Adrenal gland (tissue), 9 donors: ENCODE measurements at regions not wholly inside any gene's neighbourhood (a gene's known extent, or its start where the extent isn't known, plus 50 kb on each side); places are given as distances from the start of the nearest gene placed in this dataset.
"Not testable (repeated sequence)": the region's sequence is repeated elsewhere in the genome, so short reads cannot be mapped to it uniquely, and the experiment has no call there.

Source experiments
- DNase-seq, 7 donors: peaks; one replicate each; pipeline ENCODE4 v3.0.0-alpha.2; 2019 to 2020
- H3K27ac ChIP-seq, 5 donors: fragments of 200-600 bp; sonication (generic) in 4 of 5; 1 replicate in 3 of 5; 2 replicates in 2 of 5; pipeline versions ENCODE4 v1.5.1 to v1.8.0; 2016 to 2020; ENCODE audit warnings: mild to moderate bottlenecking in 1 of 5
- H3K27me3 ChIP-seq: fragments of 200-600 bp; 2 replicates; pipeline ENCODE4 v1.8.0; 2021
- H3K36me3 ChIP-seq, 2 donors: fragments of 200-600 bp; replicated peaks in 1 of 2; 1 replicate in 1 of 2; 2 replicates in 1 of 2; pipeline versions ENCODE4 v1.5.1 to v1.8.0; 2018 to 2022
- H3K4me1 ChIP-seq, 2 donors: fragments of 200-600 bp; replicated peaks in 1 of 2; 1 replicate in 1 of 2; 2 replicates in 1 of 2; pipeline versions ENCODE4 v1.5.1 to v1.8.0; 2018 to 2021
- H3K4me3 ChIP-seq, 4 donors: fragments of 200-600 bp; sonication (generic) in 3 of 4; one replicate each; pipeline ENCODE4 v1.5.1; 2016 to 2018
- H3K9me3 ChIP-seq, 3 donors: fragments of 200-600 bp; sonication (generic) in 1 of 3; replicated peaks in 1 of 3; 1 replicate in 2 of 3; 2 replicates in 1 of 3; pipeline versions ENCODE4 v1.5.1 to v1.8.0; 2016 to 2021
- POLR2A ChIP-seq, 2 donors: fragments of 450-650 bp; IDR thresholded peaks; one replicate each; pipeline ENCODE4 v1.6.1; 2017; ENCODE audit warnings: antibody characterized with exemption in 2 of 2, mild to moderate bottlenecking in 2 of 2, moderate library complexity in 1 of 2
- WGBS, 4 donors: extraction: QIAGEN DNeasy Blood & Tissue Kit in 2 of 4; methylation state at CpG; one replicate each; pipeline versions ENCODE4 v1.1.5 to v1.1.7; 2013 to 2017; 5-methylcytosine and 5-hydroxymethylcytosine counted together
- intact Hi-C, 2 donors: fragments of 100-400 bp; cut with DNase I; formaldehyde crosslinking; loops; one replicate each; pipeline versions ENCODE4 v1.14.1 to v1.15.0; 2022 to 2023
- TF ChIP-seq, protein P1 (sequence below), 6 experiments: fragments of 450-650 bp in 4 of 6; fragments of 200-600 bp in 2 of 6; sonication (generic) in 1 of 6; IDR thresholded peaks; 1 replicate in 5 of 6; 2 replicates in 1 of 6; pipeline versions ENCODE4 v1.5.1 to v1.8.0; 2016 to 2021; ENCODE audit warnings: antibody characterized with exemption in 6 of 6, mild to moderate bottlenecking in 2 of 6, moderate library complexity in 1 of 6
- donor health status: healthy with polysubstance abuse.
- donor health status: Bipolar disorder and iron deficiency.
- donor health status: DM: yes; HTN: yes; CAD: no.
- donor health status: DM: no; HTN: no; CAD: no.
- donor health status: DM: no; HTN: no; CAD: no.

DNA sequence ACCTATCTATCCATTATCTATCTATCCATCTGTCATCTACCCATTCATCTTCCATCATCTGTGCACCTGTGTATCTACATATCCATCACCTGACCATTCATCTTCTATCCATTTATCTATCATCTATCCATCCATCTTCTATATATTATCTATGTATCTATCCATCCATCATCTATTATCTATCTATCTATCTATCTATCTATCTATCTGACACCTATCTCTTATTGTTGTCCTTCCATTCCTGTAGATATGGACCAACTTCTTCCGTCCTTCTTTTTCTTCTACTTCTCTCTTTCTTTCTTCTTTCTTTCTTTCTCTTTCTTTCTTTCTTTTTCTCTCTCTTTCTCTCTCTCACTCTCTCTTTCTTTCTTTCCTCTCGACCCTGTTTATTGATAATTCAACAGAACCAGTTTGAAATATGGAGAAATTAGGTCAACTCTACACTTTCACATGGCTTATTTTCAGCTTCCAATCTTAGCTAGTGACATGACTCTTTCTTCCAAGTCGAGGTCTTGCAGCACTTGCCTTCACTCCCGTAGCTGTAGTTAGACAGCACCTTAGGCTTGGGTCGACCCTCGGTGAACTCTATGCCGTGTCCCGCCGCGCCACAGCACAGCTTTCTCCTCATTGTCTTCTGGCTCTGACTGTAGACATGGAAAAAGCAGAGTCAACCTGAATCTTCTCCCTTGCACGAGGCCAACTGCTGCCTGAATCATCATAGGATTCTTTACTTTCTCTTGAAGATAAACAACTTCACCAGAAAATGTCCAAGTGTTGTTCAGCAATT, 110.4 kb upstream of the EXOC2 start:
- Histone ChIP-seq H3K27ac (no peak overlapping the region), H3K4me1 (no peaks in the 10 kb centered on the region), H3K27me3 (no peaks in the 10 kb centered on the region), H3K4me3 (no peak overlapping the region), H3K36me3 (no peaks in the 10 kb centered on the region), H3K9me3 (no peaks in the 10 kb centered on the region)
- 79 to 90% (median 85%) methylated on average over 11 of the region's 11 CpGs for WGBS, 4 donors
- TF ChIP-seq, protein P1, sequence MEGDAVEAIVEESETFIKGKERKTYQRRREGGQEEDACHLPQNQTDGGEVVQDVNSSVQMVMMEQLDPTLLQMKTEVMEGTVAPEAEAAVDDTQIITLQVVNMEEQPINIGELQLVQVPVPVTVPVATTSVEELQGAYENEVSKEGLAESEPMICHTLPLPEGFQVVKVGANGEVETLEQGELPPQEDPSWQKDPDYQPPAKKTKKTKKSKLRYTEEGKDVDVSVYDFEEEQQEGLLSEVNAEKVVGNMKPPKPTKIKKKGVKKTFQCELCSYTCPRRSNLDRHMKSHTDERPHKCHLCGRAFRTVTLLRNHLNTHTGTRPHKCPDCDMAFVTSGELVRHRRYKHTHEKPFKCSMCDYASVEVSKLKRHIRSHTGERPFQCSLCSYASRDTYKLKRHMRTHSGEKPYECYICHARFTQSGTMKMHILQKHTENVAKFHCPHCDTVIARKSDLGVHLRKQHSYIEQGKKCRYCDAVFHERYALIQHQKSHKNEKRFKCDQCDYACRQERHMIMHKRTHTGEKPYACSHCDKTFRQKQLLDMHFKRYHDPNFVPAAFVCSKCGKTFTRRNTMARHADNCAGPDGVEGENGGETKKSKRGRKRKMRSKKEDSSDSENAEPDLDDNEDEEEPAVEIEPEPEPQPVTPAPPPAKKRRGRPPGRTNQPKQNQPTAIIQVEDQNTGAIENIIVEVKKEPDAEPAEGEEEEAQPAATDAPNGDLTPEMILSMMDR (IDR thresholded peaks at IDR 0.05), result no peak
- no peak for TF ChIP-seq POLR2A (IDR thresholded peaks at IDR 0.05)
- intact Hi-C loops, result loop anchor here in 1 of 2 donors (5.0 kb wide), 1 partner anchor 589 kb away; no protein-coding TSS in a partner anchor
- DNase-seq, result no peak

DNA sequence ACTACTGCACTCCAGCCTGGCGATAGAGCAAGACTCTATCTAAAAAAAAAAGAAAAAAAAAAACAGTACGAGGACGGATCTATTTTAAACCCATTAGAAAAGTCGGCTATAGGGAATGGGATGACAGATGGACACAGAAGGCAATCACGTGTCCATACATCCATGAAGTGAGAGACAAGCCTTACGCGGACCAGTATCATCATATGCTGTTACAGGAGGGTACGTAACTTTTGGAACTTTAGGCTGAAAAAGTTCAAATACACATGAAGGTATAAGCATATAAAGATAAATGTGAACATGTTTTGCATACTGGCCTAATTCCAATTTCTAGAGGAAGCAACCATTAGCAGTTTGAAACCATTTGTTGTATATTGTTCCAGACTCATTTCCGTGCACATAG, 109.8 kb upstream of the EXOC2 start:
- no peaks in the 10 kb centered on the region for H3K27me3 ChIP-seq
- no peaks in the 10 kb centered on the region for H3K4me1 ChIP-seq
- H3K9me3 ChIP-seq, result no peaks in the 10 kb centered on the region
- no peaks in the 10 kb centered on the region for H3K36me3 ChIP-seq
- H3K27ac ChIP-seq, result no peak overlapping the region
- 76 to 80% (median 78%) methylated on average over 9 of the region's 9 CpGs for WGBS, 4 donors
- no peak overlapping the region for H3K4me3 ChIP-seq
- TF ChIP-seq POLR2A (IDR thresholded peaks at IDR 0.05), result no peak
- TF ChIP-seq, protein P1 (IDR thresholded peaks at IDR 0.05), result no peak
- intact Hi-C loops, result loop anchor here in 1 of 2 donors (5.0 kb wide), 1 partner anchor 590 kb away; no protein-coding TSS in a partner anchor
- DNase-seq, result no peak

DNA sequence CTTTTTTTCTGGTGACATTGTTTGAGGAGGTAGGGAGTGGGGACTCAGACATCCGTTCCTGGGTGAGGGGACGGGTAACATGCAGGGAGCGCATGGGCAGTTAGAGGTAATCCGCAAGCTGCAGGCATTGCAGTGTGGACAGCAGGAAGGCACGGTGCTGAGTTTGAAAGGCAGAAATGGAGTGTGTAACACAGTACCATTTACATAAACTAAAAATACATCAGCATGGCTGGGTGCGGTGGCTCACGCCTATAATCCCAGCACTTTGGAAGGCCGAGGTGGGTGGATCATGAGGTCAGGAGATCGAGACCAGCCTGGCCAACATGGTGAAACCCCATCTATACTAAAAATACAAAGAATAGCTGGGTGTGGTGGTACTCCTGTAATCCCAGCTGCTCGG, 109.3 kb upstream of the EXOC2 start:
- H3K9me3 ChIP-seq, H3K36me3 ChIP-seq, H3K27me3 ChIP-seq, H3K4me1 ChIP-seq, DNase-seq, H3K27ac ChIP-seq, H3K4me3 ChIP-seq: not testable (repeated sequence)
- intact Hi-C loops, result loop anchor here in 1 of 2 donors (5.0 kb wide), 1 partner anchor 590 kb away; no protein-coding TSS in a partner anchor
- whole genome bisulfite sequencing, 4 donors, result 78 to 85% (median 83%) methylated on average over 10 of the region's 10 CpGs

DNA sequence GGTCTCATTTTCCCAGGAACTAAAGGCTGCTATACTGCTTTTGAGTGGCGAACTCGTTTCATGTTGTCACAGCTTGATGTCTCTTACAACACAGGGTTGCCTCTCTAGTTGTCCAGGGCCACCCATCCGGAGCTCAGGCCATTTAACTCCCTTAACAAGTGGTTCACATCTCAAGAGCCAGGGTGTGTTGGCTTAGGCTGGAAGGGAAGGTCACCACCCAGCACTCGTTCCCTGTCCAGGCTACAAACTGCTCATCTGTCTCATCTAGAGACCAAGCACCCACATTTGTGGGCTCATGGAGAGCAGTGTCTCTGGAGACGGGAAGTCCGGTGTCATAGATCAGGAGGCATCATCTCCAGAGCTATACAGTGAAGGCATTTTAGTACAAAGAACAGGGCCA, 106.8 kb upstream of the EXOC2 start:
- H3K36me3 ChIP-seq, result no peaks in the 10 kb centered on the region
- H3K27ac ChIP-seq, result no peak overlapping the region
- no peak for TF ChIP-seq POLR2A (IDR thresholded peaks at IDR 0.05)
- TF ChIP-seq, protein P1 (IDR thresholded peaks at IDR 0.05), result no peak
- no peaks in the 10 kb centered on the region for H3K4me1 ChIP-seq
- no peaks in the 10 kb centered on the region for H3K9me3 ChIP-seq
- H3K4me3 ChIP-seq, result no peak overlapping the region
- no peak for DNase-seq
- peaks cover 8% of the 10 kb centered on the region for H3K27me3 ChIP-seq
- intact Hi-C loops, result loop anchor here (5.0 kb wide), 2 partner anchors 583 to 593 kb away; no protein-coding TSS in a partner anchor
- WGBS, 4 donors, result 69 to 82% (median 73%) methylated on average over 6 of the region's 6 CpGs
